ENCODE measurements at regions not wholly inside any gene's neighbourhood (a gene's known extent, or its start where the extent isn't known, plus 50 kb on each side); places are given as distances from the start of the nearest gene placed in this dataset.

DNA sequence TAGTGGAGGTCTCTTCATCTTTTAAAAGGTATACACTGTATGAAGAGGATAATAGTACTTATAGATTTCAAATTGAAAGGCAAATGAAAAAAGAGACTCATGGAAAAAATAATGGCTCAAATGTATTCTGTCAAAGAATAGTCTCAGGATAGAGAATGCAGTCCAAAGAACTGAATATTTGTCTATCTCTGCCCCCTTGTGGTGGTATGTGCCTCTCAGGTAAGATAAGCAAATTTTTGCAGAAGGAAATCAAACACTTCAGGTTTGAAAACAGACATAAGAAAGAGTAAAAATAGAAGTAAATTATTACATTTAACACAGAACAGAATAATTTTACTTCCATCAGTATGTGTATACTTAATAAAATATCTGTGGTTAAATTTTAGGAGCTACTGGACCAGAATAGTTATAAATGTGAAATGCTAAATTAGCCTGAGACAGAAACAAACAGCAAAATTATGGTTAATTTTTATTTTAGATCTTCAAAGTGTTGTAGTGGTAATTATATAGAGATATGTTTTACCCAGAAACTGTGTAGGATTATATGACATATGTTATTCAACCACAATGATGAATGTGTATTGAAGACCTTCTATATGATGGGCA is 164.4 kb upstream of the PALMD start:
- TF ChIP-seq, protein P1, sequence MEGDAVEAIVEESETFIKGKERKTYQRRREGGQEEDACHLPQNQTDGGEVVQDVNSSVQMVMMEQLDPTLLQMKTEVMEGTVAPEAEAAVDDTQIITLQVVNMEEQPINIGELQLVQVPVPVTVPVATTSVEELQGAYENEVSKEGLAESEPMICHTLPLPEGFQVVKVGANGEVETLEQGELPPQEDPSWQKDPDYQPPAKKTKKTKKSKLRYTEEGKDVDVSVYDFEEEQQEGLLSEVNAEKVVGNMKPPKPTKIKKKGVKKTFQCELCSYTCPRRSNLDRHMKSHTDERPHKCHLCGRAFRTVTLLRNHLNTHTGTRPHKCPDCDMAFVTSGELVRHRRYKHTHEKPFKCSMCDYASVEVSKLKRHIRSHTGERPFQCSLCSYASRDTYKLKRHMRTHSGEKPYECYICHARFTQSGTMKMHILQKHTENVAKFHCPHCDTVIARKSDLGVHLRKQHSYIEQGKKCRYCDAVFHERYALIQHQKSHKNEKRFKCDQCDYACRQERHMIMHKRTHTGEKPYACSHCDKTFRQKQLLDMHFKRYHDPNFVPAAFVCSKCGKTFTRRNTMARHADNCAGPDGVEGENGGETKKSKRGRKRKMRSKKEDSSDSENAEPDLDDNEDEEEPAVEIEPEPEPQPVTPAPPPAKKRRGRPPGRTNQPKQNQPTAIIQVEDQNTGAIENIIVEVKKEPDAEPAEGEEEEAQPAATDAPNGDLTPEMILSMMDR (IDR thresholded peaks at IDR 0.05; ENCODE audit: insufficient read depth, low read depth, low read length, missing control alignments), result peak; percentile 56
- H3K4me3 ChIP-seq (ENCODE audit: low read depth, low read length), result no peak overlapping the region

DNA sequence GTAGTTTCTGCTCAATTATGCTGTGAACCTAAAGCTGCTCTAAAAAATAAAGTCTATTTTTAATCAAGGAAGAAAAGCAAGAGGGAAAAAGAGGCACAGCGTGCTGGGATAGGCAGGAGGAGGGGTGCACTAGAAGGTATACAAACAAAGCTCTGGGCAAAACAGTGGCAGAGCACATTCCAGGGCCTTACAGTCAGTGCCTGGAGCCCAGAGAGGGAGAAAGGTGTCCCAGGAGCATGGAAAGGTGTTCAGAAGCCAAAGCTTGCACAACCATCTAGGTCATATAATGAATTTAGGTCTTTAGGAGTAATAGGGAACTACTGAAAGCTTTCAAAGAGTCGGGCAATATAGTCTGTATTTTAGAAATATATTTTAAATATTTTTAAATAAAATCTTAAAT is 163.6 kb upstream of the PALMD start:
- no peak for DNase-seq (ENCODE audit: low read depth)
- TF ChIP-seq, protein P1 (IDR thresholded peaks at IDR 0.05; ENCODE audit: insufficient read depth, low read depth, low read length, missing control alignments), result no peak
- no peak overlapping the region for H3K4me3 ChIP-seq (ENCODE audit: low read depth, low read length)

More for the DNA sequence above, 164.4 kb upstream of the PALMD start:
- peak; percentile 65 for DNase-seq (ENCODE audit: low read depth)

DNA sequence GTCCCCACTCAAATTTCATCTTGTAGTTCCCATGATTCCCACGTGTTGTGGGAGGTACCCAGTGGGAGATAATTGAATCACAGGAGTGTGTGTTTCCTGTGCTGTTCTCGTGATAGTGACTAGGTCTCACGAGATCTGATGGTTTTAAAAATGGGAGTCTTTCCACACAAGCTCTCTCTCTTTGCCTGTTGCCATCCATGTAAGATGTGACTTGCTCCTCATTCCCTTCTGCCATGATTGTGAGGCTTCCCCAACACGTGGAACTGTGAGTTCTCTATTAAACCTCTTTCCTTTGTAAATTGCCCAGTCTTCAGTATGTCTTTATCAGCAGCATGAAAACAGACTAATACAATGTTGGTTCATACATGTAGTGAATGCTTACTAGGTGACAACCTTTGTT is 163.2 kb upstream of the PALMD start:
- TF ChIP-seq, protein P1 (IDR thresholded peaks at IDR 0.05; ENCODE audit: insufficient read depth, low read depth, low read length, missing control alignments), result no peak
- no peak overlapping the region for H3K4me3 ChIP-seq (ENCODE audit: low read depth, low read length)
- DNase-seq (ENCODE audit: low read depth), result no peak

DNA sequence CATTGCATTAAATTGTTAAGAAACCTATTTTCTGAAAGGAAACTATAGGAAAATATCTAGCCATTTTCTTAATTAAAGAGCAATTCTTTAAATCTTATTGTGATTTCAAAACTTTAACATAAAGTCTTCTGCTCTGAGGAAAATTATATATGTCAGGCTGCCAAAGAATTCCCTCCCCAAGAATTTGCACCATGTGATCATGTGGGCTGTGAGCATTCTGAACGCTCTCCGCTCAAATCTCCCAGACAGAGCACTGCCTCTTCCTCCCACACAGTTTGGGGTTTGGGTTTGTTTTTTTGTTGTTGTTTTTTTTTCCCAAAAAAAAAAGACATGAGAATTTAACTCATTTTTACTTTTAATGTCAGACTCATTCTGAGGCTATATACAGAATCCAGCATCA is 155.9 kb upstream of the PALMD start:
- DNase-seq (ENCODE audit: low read depth), result no peak
- TF ChIP-seq, protein P1 (IDR thresholded peaks at IDR 0.05; ENCODE audit: insufficient read depth, low read depth, low read length, missing control alignments), result no peak
- no peak overlapping the region for H3K4me3 ChIP-seq (ENCODE audit: low read depth, low read length)

DNA sequence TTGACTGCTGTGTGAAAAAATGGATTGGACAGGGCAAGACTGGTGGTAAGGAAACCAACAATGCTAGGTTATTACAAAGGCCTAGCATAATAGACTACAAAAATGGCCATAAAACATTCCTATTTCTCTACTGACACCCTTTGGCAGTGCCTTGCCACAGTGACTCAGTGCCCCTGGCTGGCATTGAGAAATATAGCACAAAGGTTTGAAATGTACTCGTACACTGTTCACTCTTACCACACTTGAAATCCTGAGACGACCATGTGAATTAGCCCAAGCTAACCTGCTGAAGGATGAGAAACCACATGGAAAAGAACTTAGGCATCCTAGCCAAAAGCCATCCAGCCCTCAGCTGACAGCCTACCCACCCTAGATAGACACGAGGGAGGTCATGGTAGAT is 149.8 kb upstream of the PALMD start:
- TF ChIP-seq, protein P1 (IDR thresholded peaks at IDR 0.05; ENCODE audit: insufficient read depth, low read depth, low read length, missing control alignments), result no peak
- no peak for DNase-seq (ENCODE audit: low read depth)
- H3K4me3 ChIP-seq (ENCODE audit: low read depth, low read length), result no peak overlapping the region

DNA sequence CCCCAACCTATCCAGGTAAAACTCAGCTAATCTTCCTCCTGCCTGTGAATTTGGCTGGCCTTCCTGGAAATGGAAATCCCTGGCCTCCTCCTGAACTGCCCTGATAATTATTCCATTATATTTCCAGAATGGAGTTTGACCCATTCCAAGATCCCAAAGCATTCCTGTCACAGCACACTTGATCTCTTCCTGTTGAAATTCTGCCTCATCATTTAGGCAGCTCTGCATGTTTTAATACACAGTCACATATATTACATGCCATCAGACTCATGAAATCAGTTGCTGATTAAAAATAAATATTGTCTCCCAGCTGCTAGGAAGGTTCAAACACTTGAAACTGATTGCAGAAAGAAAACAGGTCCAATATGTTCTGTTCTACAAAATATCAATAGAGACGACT is 148.2 kb upstream of the PALMD start:
- no peak overlapping the region for H3K4me3 ChIP-seq (ENCODE audit: low read depth, low read length)
- DNase-seq (ENCODE audit: low read depth), result no peak
- TF ChIP-seq, protein P1 (IDR thresholded peaks at IDR 0.05; ENCODE audit: insufficient read depth, low read depth, low read length, missing control alignments), result no peak

DNA sequence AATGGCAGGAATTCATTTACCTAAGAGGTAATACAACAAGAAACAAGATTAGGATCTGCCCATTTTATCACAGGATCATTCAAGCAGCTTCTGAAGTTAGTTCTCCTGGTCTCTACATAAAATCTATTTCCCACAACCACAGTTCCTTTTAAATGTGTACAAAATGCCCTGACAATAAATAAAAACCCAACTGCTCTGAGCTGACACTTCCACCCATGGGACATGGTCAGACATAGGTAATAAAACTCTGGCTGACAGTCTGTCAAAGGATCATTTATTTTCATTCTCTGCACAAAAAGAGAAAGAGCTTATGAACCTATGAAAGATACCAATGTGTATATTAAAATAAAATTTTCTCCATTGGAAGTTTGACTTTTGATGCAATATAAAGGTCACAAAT is 145.4 kb upstream of the PALMD start:
- DNase-seq (ENCODE audit: low read depth), result no peak
- H3K4me3 ChIP-seq (ENCODE audit: low read depth, low read length), result no peak overlapping the region
- TF ChIP-seq, protein P1 (IDR thresholded peaks at IDR 0.05; ENCODE audit: insufficient read depth, low read depth, low read length, missing control alignments), result no peak
